CD4-positive, alpha-beta T cell treated with Interleukin-12 subunit alpha and Interleukin-12 subunit beta, for 1 hour (primary cell): ENCODE measurements at regions not wholly inside any gene's neighbourhood (a gene's known extent, or its start where the extent isn't known, plus 50 kb on each side); places are given as distances from the start of the nearest gene placed in this dataset.

ENCODE experiments used
- DNase-seq: peaks from one replicate; pipeline ENCODE4 v3.0.0-alpha.2; 2020

DNA sequence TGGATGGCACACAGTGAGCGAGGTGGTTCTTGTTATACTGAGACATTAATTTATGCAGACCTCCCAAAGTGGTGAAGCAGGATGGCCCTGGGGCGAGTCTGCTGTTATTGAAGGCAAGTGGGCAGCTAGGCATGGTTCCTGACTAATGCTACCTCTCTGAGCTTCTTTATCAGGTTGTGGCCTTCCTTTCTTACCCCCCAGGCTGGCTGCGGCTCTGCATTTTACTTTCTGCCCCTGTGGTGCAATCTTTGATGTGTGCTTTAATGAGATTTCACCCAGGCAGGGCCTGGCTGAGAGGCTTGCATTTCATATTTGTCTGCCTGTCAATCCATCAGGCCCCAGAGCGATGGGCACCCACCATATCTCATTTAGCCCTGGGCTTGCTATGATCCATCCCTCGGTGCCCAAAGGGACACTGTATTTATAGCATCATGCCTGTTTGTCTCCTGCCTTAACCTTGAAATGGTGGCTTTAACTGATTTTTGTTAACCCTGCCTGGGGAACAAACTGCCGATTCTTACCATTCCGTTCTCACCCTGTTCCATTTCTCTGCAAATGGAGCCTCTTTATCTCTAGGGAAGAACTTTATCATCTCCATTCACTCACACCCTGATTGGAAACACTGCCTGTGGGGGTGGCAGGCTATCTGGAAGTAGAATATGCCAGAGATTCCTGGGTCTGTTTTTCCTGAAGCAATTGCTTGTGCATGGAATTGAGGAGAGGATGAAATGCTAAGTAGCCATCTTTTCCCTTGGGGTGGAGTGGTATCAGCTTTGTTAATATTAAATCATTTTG, 316.2 kb upstream of the THSD7B start:
- DNase-seq = no peak

DNA sequence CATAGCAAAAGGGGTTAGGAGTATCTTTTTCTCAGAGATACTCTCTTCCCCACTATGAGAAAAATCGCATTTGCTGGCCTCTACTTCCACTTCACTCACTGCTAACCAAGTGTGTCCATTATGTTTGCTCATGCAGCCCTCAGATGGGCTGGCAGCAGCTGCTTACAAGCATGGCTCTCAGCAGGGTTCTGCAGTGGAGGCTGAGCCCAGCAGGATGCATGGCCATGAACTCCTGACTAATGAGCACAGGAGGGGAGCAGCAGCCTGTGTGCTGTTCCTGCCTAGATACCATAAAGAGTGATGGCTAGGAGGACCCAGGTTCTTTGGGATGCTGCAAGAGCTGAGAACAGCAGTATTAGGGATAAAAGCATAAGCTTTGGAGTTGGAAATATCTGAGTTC, 316.9 kb upstream of the THSD7B start:
- DNase-seq = no peak

DNA sequence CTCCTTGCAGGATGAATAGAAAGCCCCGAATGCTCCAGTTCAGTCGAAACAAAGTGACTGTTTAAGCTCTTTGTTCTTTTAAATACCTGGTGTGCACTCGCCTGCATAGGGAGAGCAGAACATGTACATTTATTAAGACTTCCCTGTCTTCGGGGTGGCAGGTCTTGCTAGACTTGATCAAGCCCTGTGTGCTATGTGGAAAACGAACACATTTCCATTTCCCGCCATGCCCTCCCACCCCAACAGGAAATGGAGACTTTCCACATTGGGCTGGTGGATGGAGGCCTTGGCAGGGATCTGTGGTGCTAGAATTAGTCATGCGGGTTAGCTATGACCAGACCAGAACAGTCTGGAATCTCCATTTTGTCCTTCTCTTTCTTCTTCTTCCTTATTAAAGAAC, 321.0 kb upstream of the THSD7B start:
- no peak for DNase-seq

DNA sequence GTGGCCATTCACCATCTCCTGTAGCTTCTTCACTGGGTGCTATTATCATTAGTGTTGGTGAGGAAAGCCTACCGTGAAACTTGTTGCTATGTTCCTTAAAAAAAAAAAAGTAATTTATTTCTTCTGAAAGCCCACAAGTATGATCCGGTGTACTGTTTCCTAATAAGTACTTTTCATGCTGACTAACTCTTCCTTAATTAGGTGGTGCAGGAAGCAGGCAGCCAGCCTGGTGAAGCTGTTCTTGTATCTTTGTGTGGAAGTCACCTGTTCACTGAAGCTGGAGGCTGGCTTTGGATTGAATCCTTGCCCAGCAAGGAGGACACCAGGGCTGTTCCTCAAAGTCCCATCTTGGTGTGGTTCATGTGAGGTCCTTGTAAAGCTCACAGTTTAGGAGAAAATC, 321.7 kb upstream of the THSD7B start:
- DNase-seq = no peak

DNA sequence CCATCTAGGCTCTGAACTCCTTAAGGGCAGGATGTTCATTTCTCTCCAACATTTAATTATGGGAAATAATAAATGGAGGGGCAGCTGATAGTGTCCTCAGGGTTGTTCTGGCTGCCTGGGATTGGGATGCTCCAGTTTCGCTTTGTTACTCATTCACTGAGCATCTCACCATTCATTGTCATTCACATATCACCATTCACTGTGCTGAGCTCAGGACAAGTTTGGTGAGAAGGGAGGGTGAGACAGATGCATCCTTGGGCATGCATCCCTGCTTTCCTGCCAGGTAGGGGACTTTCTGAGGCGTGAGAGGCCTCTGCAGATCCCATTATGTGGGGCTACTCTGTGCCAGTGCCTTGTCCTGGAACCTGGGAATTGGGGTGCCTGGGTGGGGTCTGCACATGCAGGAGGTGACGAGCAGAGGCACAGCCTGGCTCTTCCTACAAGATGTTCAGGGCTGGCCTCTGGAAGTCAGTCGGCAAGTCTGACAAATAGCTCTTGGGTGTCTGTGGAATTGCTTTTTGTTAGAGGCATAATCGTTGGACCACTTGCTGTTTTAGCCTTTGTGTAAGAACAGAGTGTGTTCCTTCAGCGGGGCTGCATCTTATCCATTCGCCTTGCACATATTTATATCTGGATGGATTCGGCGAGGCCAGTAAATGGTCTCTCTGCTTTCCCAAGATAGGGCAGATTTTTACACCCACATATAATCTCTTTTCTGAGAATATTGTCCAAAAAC, 323.2 kb upstream of the THSD7B start:
- DNase-seq = no peak

DNA sequence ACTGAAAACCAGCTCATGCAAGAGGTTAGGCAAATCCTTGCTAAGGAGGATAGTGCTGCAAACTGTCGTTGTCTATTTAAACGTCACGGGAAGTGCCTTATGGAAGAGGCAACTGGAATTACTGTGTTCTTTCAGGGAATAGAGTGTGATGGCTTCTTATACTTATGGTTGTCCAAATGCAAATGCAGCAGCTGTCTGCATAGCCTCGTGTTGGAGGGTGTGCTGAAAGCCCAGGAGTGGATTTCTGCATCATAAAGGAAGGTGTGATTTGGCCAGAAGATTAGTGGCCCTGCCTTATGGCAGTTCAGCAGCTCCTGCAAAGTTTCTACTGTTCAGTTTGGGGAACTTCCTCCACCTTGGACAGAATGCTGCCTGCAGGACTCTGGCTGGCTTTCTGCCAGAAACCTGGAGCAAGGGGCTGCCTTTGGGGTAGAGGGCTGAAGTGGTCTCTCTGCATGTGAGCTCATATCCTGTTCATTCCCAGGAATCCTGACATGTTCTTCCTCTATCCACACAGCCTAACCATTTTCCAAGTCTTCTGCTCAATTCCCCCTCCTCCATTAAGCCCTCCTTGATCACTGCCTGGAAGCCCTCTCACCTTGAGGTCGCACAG, 321.2 kb upstream of the CXCR4 start:
- no peak for DNase-seq

DNA sequence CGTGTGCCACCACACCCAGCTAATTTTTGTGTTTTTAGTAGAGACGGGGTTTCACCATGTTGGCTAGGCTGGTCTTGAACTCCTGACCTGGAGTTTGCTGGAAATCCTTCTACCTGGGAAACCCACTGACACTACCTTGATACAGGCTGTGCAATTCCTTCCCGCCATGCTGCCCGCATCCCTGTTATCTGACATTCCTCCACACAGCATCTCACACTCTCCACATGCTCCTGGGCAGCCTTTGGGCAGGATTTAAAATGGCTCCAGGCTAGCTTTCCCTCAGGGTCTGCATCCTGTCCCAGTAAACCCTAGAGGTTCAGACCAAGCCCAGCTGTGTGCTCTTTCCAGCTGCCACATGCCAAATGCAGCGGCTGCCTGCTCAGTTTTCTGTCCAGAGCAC, 319.5 kb upstream of the CXCR4 start:
- DNase-seq = no peak

DNA sequence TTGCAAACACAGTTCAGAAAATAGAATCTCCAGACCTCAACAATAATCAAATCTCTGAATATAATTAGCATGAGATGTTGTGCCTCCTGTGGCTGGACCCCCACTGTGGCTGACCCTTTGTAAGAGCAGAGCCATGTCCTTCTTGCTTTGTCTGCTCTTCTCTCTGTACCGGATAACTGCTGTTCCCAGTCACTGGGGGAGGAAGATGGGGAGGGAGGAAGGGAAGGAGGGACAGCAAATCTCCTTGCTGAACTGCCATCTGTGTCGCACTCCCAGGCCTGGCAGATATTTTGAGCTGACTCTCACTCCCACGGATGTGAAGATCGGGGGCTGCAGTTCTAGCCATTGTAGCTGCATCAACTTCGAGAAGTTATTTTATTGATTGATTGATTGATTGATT, 319.0 kb upstream of the CXCR4 start:
- no peak for DNase-seq

DNA sequence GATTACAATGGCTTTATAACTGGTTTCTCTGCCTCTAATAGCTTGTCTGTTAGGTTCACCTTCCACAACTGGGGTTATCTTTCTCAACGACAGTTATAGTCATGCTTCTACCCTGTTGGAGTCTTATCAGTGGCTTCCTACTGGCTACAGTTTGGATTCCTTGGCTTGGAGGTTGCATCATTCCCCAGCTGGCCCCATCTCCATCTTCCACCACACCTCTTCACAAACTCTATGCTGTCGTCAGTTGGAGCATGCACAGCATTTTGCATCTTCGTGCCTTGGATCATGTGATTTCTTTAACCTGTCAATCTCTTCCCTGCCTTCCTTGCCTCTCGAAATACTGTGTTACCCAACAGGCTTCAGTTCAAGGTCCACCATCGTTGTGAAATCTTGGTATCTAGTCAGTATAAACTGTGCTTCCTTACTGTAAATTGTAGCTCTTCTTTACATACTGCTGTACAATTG, 316.3 kb upstream of the CXCR4 start:
- DNase-seq = no peak

DNA sequence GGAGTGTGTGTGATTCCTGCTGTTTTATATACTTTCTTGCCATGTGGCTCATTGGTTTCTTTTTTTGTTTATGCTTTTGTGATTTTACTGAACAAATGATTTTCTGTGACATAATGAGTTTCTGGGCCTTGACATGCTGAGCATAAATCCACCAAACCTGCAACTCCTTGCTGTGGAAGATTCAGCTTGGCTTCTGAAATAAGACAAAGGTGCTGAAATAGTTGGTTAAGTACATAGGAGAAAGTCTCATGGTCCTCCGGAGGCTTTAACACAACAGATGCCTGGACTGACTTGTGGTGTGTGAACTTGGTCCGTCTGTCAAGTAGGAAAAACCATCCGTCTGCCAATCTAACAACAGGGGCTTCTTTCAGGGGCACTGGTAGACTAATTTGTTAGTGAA, 315.3 kb upstream of the CXCR4 start:
- no peak for DNase-seq

DNA sequence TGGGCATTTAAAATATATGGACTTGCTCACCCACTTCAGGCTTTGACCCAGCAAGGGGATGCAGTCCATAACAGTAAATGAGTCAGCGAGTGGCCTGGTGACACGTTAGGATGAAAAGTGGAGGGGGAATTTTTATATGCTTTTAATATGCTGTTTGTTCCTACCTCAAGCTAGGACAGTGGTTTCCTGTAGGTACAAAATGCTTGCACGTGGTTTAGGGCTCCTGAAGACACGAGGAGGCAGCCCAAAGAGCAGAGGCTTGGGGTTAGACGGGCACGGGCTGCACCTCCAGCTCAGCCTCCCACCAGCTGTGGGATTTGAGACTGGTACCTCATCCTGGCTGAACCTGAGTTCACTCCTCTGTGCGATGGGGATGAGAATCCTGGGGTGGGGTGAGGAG, 306.2 kb upstream of the CXCR4 start:
- peak; percentile 22 for DNase-seq

DNA sequence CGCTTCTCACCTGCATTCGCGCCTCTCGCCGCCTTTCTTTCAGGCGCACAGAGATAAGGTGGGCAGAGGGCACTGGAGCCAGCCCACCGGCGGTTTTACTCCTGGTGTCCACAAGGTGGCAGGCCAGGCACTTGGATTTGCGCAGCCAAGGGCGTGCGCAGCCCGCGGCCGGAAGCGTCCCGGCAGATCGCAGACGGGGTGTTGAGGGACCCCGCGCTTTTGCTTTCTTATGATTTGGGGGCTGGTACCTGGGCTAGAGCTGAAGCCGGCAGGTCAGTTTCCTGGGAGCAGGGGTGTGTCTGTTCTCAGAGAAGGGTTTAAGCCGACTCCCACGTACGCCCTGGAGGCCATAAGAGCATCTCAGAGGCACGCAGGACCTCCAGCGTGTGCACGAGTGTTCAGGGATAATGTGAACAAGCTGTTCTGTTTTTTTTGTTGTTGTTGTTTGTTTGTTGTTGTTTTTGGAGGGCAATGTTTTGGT, 305.6 kb upstream of the CXCR4 start:
- peak; percentile 79 for DNase-seq

DNA sequence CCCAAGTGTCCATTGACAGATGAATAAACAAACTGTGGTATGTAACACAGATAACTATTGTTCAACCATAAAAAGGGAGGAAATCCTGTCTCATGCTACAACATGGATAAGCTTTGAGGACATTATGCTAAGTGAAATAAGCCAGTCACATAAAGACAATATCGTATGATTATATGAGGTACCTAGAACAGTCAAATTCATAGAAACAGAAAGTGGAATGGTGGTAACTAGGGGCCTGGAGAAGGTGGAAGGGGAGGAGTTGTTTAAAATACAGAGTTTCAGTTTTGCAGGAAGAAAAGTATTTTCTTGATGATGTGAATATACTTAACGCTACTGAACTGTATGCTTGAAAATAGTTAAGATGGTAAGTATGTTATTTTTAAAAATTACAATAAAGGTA, 304.6 kb upstream of the CXCR4 start:
- DNase-seq = no peak

DNA sequence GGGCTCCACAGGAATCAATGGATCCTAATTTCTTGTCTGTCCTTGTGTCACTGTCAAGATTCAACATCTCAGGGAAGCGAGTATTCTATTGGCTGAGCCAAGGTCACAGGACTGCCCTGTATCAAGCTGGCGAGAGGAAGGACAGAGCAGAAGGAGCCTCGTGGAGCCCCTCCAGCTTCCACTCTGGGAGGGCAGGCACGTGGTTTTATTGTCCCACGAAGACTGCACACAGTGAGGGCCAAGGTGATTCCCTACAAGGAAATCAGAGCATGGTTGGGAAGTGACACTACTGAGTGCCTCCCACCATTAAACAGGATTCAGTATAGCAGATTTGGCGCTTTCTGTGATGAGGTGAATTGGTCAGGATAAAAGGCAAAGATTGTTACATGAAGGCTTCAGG, 302.4 kb upstream of the CXCR4 start:
- no peak for DNase-seq

DNA sequence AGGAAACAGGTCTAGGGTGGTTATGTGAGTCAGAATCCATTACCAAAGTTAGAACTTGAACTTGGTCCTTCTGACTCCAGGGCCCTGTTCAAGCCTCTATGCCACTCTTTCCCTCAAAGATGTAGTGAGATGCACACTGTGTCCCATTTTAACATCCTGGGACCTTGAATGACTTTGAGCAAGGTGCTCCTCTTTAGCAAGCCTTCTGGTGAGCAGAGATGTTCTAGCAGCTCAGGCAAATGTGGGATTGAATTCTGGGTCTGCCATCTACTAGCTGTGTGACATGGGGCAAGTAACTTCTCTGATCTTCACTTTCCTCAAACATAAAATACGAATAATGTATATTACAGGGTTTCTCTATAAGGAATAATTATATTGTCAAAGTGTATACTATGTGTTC, 294.0 kb upstream of the CXCR4 start:
- DNase-seq = no peak

DNA sequence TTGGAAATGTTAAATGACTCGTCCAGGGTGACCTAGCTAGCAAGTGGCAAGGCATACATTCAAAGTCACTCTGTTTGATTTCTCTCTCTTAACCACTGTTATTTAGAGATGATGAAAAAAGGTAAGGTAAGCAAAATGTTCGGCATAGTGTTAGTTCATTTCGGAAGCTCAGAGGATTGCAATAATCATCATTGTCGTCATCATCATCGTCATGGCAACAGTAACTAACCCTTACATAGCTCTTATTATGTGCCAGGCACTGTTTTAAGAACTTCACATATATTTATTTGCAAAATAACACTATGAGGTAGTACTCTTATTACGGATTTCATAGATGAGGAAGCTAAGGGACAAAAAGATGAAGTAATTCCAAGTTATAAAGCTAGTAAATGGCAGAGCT, 292.7 kb upstream of the CXCR4 start:
- no peak for DNase-seq

DNA sequence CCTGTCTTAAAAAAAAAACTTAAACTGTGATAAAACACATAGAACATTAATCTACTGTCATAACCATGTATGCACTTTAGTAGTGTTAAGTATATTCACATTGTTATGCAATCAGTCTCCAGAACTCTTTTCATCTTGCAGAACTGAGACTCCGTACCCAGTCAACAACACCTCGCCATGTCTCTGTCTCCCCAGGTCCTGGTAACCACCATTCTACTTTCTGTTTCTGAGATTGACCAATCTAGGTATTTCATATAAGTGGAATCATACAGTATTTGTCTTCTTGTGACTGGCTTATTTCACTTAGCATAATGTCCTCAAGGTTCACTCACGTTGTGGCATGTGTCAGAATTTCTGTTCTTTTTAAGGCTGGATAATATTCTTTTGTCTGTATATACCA, 290.8 kb upstream of the CXCR4 start:
- DNase-seq = no peak

DNA sequence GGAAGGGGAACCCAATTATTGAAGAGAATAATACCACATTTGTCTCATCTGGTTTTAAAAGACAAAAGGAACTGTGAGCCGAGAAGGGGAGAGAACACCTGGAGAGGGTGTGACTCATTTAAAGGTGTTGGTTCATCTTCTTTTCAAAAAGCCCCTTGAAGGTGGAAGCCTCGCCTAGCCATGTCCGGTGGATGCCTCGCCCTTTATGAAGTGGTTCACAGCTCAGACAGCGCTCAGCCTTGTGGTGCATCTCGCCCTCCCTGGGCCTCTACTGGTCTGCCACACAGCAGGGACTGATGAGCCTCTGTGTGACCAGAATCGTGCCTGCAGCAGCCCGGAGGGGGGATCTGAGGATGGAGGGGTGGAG, 290.0 kb upstream of the CXCR4 start:
- DNase-seq = no peak

DNA sequence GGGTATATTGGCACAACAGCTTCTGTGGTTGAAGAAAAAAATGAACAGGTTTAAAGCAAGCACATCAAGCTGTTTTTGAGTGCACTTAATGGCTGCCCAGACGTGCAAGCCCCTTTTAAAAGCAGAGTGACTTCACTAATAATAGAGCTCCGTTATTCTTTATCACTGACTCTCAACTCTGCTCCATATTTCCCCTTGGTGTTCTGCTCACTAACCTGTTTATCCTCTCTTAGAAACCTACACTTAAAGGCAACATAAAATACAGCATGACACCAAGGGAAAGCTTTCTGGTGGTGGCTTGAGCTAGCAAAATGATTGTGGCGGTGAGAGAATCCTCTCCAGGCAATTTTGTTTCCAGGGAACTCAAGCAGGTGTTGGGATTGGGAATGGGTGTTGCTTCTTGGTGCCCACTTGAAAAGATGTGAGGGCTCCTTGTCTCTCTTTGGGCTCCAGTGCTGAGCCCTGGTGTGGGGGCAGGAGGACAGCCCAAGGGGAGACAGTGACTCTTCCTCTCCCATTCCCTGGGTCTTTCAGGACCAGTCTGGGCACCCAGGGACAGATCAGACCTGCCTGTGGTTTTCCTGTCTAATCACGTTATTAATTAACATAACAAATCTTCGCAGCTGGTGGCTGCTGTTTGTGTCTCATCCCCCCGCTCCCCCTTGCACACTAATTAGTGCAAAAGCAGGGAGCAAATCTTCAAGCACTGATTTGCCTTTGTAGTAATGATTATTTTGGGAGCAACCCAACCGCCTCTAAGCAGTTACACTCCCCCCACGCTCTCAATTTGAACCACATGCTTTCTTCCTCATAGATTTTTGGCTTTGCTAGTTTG, 289.4 kb upstream of the CXCR4 start:
- DNase-seq = no peak

DNA sequence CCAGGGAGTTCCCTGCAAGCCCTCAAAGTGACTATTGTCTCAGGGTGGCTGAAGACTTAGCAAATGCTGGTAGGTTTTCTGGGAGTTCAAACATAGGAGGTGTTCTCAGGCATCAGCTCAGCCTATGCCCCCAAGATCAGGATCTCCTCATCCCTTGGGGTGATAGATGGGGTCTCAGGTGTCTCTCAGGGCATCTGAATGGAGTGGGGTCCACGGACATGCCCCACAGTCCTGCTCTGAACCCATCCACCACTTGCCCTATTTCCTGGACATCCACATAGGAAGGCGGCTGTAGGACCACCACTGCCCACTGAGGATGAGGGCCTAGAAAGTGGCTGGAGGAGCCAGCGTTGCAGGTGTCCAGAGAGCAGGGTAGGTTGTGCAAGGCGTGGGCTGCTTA, 287.0 kb upstream of the CXCR4 start:
- no peak for DNase-seq

DNA sequence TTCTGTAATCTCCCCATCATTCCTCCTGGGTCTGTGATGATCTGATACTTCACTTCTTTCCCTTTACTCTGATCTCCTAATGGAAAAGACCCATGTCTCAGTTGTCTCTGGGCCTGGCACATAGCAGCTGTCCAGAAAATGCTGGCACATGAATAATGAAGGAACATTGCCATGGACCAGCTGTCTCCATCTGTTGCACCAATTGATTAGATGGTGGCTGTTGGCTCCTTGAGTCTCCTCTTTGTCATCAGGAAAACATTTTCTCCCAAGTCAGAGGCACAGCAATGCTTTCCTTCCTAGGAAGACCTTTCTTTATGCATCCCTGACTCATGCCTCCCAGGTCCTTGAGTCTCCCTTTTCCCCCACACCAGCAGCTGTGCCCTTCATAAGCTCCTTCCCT, 286.2 kb upstream of the CXCR4 start:
- no peak for DNase-seq

DNA sequence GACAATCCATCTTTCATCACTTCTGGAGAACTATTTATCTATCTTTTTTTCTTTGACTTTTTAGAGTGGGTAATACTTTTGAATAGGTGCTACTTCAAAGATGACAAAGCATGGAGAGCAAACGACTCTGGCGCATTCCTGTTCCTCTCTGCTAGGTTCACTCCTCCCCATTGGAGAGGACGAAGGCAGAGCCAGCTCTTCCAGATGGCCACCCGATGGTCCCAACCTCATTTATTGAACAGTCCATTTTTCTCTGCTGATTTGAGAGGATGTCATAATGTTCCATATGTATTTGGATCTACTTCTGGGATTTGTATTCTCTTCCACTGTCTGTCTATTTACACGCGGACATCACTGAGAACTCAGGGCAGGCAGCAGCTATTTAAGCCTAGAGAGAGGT, 284.3 kb upstream of the CXCR4 start:
- no peak for DNase-seq

DNA sequence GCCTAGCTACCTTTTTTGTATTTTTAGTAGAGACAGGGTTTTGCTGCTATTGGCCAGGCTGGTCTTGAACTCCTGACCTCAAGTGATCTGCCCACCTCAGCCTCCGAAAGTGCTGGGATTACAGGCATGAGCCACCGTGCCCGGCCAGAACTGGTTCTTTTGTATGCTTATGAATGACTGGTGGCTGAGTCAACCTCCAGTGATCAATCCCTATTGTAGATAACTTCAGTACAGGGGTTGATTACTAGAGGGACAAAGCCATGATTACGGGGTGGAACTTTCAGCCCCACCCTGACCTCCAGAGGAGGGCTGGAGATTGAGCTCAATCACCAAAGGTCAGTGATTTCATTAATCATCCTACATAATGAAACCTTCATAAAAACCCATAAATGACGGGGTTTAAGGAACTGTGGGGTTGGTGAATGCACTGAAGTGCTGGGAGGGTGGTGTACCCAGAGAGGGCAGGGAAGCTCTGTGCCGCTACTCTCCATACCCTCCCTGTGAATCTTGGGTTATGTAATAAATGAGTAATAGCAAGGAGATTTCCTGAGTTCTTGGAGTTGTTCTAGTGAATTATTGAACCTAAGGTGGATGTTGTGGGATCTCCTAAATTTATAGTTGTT, 281.8 kb upstream of the CXCR4 start:
- no peak for DNase-seq
